ENCODE measurements at regions not wholly inside any gene's neighbourhood (a gene's known extent, or its start where the extent isn't known, plus 50 kb on each side); places are given as distances from the start of the nearest gene placed in this dataset.

GRCh38 chr10:43884501-43885105, 235.9 kb upstream of the ZNF32 start:
- no peak for TF ChIP-seq CTCF (IDR thresholded peaks at IDR 0.05)
- TF ChIP-seq POLR2A (IDR thresholded peaks at IDR 0.05) = no peak
